GM12864 (cell line): ENCODE measurements at regions not wholly inside any gene's neighbourhood (a gene's known extent, or its start where the extent isn't known, plus 50 kb on each side); places are given as distances from the start of the nearest gene placed in this dataset.

Experiments
- DNase-seq: peaks from one replicate; pipeline ENCODE4 v3.0.0-alpha.2; 2011; ENCODE audit warnings: low read depth
- H3K4me3 ChIP-seq: 2 replicates; pipeline ENCODE4 v1.5.1; 2011; ENCODE audit warnings: mild to moderate bottlenecking, low read depth, low read length, control low read depth
- CTCF ChIP-seq: IDR thresholded peaks from 2 replicates; pipeline ENCODE4 v1.5.1; 2011; ENCODE audit warnings: low read depth, mild to moderate bottlenecking, moderate library complexity, low read length, control low read depth, inconsistent platforms; ENCODE audit errors: missing control alignments

DNA sequence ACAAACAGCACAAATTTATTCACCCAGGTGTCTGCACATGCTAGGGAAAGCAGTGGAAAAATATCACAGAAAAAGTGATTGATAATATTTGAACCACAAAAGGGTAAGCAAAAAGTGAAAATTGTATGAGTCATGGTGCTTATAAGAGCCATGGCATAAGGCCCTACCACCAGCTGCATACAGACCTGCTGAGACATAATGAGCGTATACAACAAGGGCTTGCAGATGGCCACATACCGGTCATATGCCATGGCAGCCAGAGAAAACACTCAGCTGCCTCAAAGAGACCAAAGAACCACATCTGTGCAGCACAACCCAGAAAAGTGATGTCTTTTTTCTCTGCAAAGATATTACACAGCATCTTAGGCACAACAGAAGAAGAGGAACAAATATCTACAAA, 71.4 kb upstream of the OR9G4 start:
- no peak for TF ChIP-seq CTCF
- H3K4me3 ChIP-seq, result no peak overlapping the region
- no peak for DNase-seq

DNA sequence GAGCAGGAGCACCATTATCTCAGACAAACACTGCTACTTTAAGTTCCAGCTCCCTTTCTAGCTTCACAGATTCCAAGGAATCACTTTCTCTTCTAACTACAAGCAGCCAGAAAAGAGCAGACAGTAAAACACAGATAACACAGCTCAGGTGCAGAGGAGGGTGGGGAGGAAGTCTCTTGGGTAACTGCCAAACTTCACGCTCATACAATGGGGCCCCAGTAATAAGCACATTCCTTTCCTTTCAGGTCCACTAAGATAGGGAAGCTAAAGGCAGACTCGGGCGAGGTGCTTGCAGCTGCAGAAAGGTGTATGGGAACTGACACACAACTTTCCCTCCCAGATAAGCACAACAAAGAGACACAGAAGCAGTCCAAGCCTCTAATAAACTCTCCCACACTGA, 69.2 kb upstream of the OR9G4 start:
- no peak overlapping the region for H3K4me3 ChIP-seq
- DNase-seq, result no peak
- no peak for TF ChIP-seq CTCF

DNA sequence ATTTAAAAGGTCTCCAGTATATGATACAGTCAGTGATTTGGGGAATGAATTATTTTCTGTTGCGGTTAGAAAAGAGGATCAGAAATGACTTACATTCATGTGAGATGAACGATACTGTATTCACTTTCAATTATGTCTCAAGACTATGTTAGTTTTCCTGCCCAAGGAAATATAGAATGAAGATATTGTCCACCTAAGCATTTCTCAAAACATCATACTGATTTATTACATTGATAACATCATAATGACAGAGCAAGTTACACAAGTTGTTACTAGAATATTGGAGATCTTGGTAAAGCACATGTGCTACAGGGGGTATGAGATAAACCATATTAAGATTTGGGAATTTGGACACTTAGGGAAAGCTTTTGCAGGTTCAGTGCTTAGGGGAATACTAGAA, 67.8 kb upstream of the OR9G4 start:
- H3K4me3 ChIP-seq, result no peak overlapping the region
- TF ChIP-seq CTCF, result no peak
- no peak for DNase-seq

GRCh38 chr11:56808326-56808725, 59.8 kb upstream of the OR9G4 start:
- no peak overlapping the region for H3K4me3 ChIP-seq
- no peak for DNase-seq
- TF ChIP-seq CTCF, result no peak

GRCh38 chr11:56799691-56800210, 51.3 kb upstream of the OR9G4 start:
- no peak overlapping the region for H3K4me3 ChIP-seq
- DNase-seq, result no peak
- no peak for TF ChIP-seq CTCF
